Thyroid gland (tissue), 4 donors: ENCODE measurements at regions not wholly inside any gene's neighbourhood (a gene's known extent, or its start where the extent isn't known, plus 50 kb on each side); places are given as distances from the start of the nearest gene placed in this dataset.
"Not testable (repeated sequence)": the region's sequence is repeated elsewhere in the genome, so short reads cannot be mapped to it uniquely, and the experiment has no call there.

Experiments
- DNase-seq, 2 donors: peaks; one replicate each; pipeline ENCODE4 v3.0.0-alpha.2; 2019
- H3K27ac ChIP-seq, 3 donors: fragments of 200-600 bp; sonication (generic); 1 replicate in 2 of 3; 2 replicates in 1 of 3; pipeline ENCODE4 v1.5.1; 2016 to 2019; ENCODE audit warnings: mild to moderate bottlenecking in 1 of 3, moderate library complexity in 1 of 3
- H3K27me3 ChIP-seq: fragments of 200-600 bp; sonication (generic); one replicate; pipeline ENCODE4 v1.5.1; 2019
- H3K36me3 ChIP-seq, 2 donors: fragments of 200-600 bp; sonication (generic); one replicate each; pipeline ENCODE4 v1.5.1; 2016 to 2019
- H3K4me1 ChIP-seq, 2 donors: fragments of 200-600 bp; sonication (generic); one replicate each; pipeline ENCODE4 v1.5.1; 2017 to 2019
- H3K4me3 ChIP-seq, 3 donors: fragments of 200-600 bp; sonication (generic); replicated peaks in 1 of 3; 1 replicate in 2 of 3; 2 replicates in 1 of 3; pipeline ENCODE4 v1.5.1; 2016; ENCODE audit warnings: mild to moderate bottlenecking in 1 of 3
- H3K9me3 ChIP-seq: fragments of 200-600 bp; sonication (generic); one replicate; pipeline ENCODE4 v1.5.1; 2017
- CTCF ChIP-seq, 6 experiments: fragments of 200-600 bp in 3 of 6; fragments of 450-650 bp in 3 of 6; sonication (generic) in 3 of 6; IDR thresholded peaks; one replicate each; pipeline ENCODE4 v1.5.1; 2016 to 2019; ENCODE audit warnings: antibody characterized with exemption in 6 of 6, mild to moderate bottlenecking in 2 of 6, inconsistent platforms in 1 of 6, moderate library complexity in 1 of 6
- POLR2A ChIP-seq, 2 donors: fragments of 450-650 bp; IDR thresholded peaks; one replicate each; pipeline ENCODE4 v1.6.1; 2017; ENCODE audit warnings: antibody characterized with exemption in 2 of 2, mild to moderate bottlenecking in 2 of 2, moderate library complexity in 1 of 2
- WGBS, 2 donors: methylation state at CpG; one replicate each; pipeline ENCODE4 v1.1.5; 2017; 5-methylcytosine and 5-hydroxymethylcytosine counted together
- intact Hi-C: fragments of 100-400 bp; cut with DNase I; formaldehyde crosslinking; loops from one replicate; pipeline ENCODE4 v1.15.1; 2023

- H3K4me3 ChIP-seq, result no peak overlapping the region
- WGBS, 2 donors, result 91 to 92% methylated on average over 8 to 11 of the region's 28 CpGs
- H3K4me1 ChIP-seq, result no peaks in the 10 kb centered on the region
- intact Hi-C loops, result no loop called here
- H3K36me3 ChIP-seq, result no peaks in the 10 kb centered on the region
- no peak for DNase-seq
- no peaks in the 10 kb centered on the region for H3K9me3 ChIP-seq
- H3K27me3 ChIP-seq, result no peaks in the 10 kb centered on the region
- H3K27ac ChIP-seq, result no peak overlapping the region
- TF ChIP-seq POLR2A (IDR thresholded peaks at IDR 0.05), result no peak
- no peak for TF ChIP-seq CTCF (IDR thresholded peaks at IDR 0.05)
Observed at GRCh38 chr3:153369561-153370374, 207.7 kb downstream of the RAP2B start.

GRCh38 chr3:153370680-153371079 lies 208.7 kb downstream of the RAP2B start:
- Histone ChIP-seq H3K4me1 (no peaks in the 10 kb centered on the region), H3K36me3 (no peaks in the 10 kb centered on the region), H3K27ac (no peak overlapping the region), H3K9me3 (no peaks in the 10 kb centered on the region), H3K27me3 (no peaks in the 10 kb centered on the region), H3K4me3 (no peak overlapping the region)
- intact Hi-C loops, result no loop called here
- no peak for DNase-seq
- TF ChIP-seq POLR2A (IDR thresholded peaks at IDR 0.05) (no peak), CTCF (IDR thresholded peaks at IDR 0.05) (no peak)
- WGBS, 2 donors, result 81 to 87% methylated on average over 1 of the region's 1 CpG

- Histone ChIP-seq H3K4me3 (no peak overlapping the region), H3K27ac (no peak overlapping the region), H3K9me3 (no peaks in the 10 kb centered on the region), H3K36me3 (no peaks in the 10 kb centered on the region), H3K4me1 (no peaks in the 10 kb centered on the region), H3K27me3 (no peaks in the 10 kb centered on the region)
- intact Hi-C loops, result no loop called here
- 81 to 91% methylated on average over 5 of the region's 5 CpGs for WGBS, 2 donors
- TF ChIP-seq CTCF (IDR thresholded peaks at IDR 0.05) (no peak), POLR2A (IDR thresholded peaks at IDR 0.05) (no peak)
- no peak for DNase-seq
Observed at GRCh38 chr3:153372326-153372725, 210.3 kb downstream of the RAP2B start.

GRCh38 chr3:153373606-153374005 lies 211.6 kb downstream of the RAP2B start:
- H3K4me1 ChIP-seq, result no peaks in the 10 kb centered on the region
- H3K36me3 ChIP-seq, result no peaks in the 10 kb centered on the region
- no peaks in the 10 kb centered on the region for H3K27me3 ChIP-seq
- WGBS, 2 donors, result 65% methylated on average over 2 of the region's 2 CpGs
- DNase-seq, result no peak
- H3K27ac ChIP-seq, result no peak overlapping the region
- no peak overlapping the region for H3K4me3 ChIP-seq
- no peaks in the 10 kb centered on the region for H3K9me3 ChIP-seq
- intact Hi-C loops, result no loop called here
- no peak for TF ChIP-seq CTCF (IDR thresholded peaks at IDR 0.05)
- no peak for TF ChIP-seq POLR2A (IDR thresholded peaks at IDR 0.05)

GRCh38 chr3:153378366-153378765 lies 216.3 kb downstream of the RAP2B start:
- intact Hi-C loops, H3K9me3 ChIP-seq, H3K4me3 ChIP-seq, H3K27ac ChIP-seq, H3K27me3 ChIP-seq, DNase-seq, H3K4me1 ChIP-seq, H3K36me3 ChIP-seq: not testable (repeated sequence)
- 87% methylated on average over 6 of the region's 24 CpGs; no CpG with 5 or more reads in 1 of the 2 donors for WGBS, 2 donors
